ENCODE measurements at regions not wholly inside any gene's neighbourhood (a gene's known extent, or its start where the extent isn't known, plus 50 kb on each side); places are given as distances from the start of the nearest gene placed in this dataset.

DNA sequence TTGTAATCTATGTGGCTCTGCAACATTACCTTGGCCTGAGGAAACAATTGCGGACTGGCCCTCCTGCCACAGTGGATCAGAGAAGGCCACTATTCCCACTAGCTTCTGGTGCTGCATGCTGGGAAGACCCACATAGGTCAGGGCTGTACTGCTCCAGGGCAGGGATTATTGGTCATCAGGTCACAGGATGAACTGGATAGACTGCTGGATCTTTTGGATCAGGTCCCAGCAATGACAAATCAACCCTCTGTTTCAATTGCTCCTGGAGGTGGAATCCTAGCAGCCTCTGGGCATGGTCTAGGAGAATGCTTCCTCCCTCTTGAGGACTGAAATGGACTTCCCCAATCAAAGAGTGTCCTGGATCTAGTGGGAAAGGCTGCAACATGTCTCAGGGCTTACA lies 66.7 kb upstream of the PHF24 start:
- TF ChIP-seq POLR2A (IDR thresholded peaks at IDR 0.05; ENCODE audit: low read depth) (no peak), EP300 (IDR thresholded peaks at IDR 0.05) (no peak), POLR2AphosphoS5 (IDR thresholded peaks at IDR 0.05) (no peak)
- TF ChIP-seq, protein P1, sequence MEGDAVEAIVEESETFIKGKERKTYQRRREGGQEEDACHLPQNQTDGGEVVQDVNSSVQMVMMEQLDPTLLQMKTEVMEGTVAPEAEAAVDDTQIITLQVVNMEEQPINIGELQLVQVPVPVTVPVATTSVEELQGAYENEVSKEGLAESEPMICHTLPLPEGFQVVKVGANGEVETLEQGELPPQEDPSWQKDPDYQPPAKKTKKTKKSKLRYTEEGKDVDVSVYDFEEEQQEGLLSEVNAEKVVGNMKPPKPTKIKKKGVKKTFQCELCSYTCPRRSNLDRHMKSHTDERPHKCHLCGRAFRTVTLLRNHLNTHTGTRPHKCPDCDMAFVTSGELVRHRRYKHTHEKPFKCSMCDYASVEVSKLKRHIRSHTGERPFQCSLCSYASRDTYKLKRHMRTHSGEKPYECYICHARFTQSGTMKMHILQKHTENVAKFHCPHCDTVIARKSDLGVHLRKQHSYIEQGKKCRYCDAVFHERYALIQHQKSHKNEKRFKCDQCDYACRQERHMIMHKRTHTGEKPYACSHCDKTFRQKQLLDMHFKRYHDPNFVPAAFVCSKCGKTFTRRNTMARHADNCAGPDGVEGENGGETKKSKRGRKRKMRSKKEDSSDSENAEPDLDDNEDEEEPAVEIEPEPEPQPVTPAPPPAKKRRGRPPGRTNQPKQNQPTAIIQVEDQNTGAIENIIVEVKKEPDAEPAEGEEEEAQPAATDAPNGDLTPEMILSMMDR (IDR thresholded peaks at IDR 0.05): no peak

Data from esophagus muscularis mucosa (tissue), 4 donors.